NCI-H1436 (cell line): ENCODE measurements at regions not wholly inside any gene's neighbourhood (a gene's known extent, or its start where the extent isn't known, plus 50 kb on each side); places are given as distances from the start of the nearest gene placed in this dataset.
"Not testable (repeated sequence)": the region's sequence is repeated elsewhere in the genome, so short reads cannot be mapped to it uniquely, and the experiment has no call there.

Experiments
- DNase-seq: peaks from one replicate; lab custom pipeline; 2025; lab: John Stamatoyannopoulos, UW

DNA sequence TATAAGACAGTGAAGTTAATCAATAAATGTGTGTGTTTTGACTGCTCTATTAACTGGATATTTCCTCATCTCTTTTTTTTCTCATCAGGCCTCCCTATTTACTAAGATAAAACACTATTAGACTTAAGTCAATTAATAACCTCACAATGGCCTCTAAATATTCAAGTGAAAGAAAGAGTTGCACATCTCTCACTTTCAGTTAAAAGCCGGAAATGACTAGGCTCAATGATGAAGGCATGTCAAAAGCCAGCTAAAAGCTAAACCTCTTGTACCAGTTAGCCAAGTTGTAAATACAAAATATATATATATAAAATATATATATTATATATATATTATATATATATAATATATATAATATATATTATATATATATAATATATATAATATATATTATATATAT lies 127.0 kb upstream of the MEOX2 start:
- DNase-seq: no peak

DNA sequence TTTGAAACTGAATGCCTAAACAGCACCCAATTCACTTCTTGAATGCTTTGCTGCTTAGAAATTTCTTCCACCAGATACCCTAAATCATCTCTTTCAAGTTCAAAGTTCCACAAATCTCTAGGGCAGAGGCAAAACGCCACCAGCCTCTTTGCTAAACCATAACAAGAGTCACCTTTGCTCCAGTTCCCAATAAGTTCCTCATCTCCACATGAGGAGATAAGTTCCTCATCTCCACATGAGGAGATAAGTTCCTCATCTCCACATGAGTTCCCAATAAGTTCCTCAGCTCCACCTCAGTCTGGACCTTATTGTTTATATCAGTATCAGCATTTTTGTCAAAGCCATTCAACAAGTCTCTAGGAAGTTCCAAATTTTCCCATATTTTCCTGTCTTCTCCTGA lies 123.9 kb upstream of the MEOX2 start:
- not testable (repeated sequence) for DNase-seq

DNA sequence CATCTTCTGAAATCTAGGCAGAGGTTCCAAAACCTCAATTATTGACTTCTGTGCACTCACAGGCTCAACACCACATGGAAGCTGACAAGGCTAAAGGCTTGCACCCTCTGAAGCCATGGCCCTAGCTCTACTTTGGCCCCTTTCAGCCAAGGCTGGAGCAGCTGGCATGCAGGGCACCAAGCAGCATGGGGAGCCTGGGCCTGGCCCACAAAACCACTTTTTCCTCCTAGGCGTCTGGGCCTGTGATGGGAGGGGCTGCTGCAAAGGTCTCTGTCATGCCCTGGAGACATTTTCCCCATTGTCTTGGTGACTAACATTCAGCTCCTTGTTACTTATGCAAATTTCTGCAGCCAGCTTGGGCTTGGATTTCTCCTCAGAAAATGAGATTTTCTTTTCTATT lies 123.5 kb upstream of the MEOX2 start:
- DNase-seq: not testable (repeated sequence)

- no peak for DNase-seq
Measured at GRCh38 chr7:15805891-15806290, 119.4 kb upstream of the MEOX2 start.

- no peak for DNase-seq
Measured at GRCh38 chr7:15802425-15802824, 115.9 kb upstream of the MEOX2 start.

- no peak for DNase-seq
Measured at GRCh38 chr7:15801551-15801950, 115.1 kb upstream of the MEOX2 start.

DNA sequence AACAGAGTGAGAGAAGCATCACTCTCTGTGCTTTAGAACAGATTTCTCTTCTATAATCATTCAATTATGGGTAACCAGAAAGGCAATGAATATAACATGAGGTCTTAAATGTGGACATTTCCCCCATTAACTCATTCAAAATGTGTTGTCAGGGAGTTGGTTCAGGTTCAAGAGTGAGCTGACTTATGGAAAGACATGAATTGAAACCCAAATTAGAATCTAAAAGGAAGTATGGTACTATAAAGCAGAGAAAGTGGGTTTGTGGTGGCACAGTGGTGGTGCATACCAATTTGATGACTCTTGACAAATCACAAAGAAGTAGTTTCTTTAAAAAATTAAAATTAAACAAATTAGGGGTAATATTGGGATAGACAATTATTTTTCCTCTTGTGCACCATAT lies 114.6 kb upstream of the MEOX2 start:
- DNase-seq: no peak

DNA sequence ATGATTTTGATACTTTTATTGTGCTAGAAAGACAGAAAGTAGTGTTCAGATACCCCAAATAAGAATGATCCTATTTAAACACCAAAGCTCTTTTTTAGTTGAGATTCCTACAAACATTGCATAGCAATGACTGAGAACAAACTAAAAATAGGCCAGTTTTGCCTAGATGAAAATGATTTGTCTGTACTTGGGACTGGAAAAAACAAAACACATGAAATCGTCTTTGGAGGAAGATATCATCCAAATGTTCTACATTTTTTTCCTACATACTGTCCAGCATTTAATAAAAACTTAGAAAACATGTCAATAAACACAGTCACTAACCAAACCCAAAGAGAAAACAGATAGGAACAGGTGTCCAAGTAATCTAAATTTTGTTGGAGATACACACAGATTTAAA lies 111.6 kb upstream of the MEOX2 start:
- no peak for DNase-seq

DNA sequence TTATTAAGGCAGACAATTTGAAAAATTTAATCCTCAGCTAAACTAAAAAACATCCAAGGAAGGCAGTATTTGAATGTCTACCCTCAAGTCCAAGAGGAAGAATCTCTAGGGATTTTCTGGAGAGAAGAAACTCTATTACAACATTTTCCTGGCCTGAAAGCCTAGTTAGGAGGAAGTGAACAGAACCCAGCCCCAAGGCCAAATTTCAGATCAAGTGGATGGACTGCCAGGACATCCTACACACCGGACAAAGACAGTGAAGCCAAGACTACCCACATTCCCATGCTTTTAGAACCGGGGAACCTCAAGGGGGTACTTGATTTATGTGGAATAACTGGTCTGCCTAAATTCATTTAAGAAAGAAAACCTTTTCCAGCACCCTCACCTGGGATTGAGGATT lies 108.9 kb upstream of the MEOX2 start:
- DNase-seq: no peak

- no peak for DNase-seq
Measured at GRCh38 chr7:15794801-15795200, 108.3 kb upstream of the MEOX2 start.

DNA sequence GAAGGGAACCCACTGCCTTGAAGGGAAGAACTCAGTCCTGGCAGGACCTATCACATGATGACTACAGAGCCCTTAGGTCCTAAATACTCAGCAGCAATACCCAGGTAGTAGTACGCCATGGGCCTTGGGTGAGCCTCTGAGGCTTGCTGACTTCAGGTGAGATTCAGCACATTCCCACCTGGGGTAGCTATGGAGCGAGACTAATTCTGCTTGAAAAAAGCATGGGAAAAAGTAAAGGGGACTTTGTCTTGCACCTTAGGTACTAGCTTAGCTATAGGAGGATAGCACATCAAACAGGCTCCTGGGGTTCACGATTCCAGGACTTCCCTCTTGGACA lies 98.2 kb upstream of the MEOX2 start:
- no peak for DNase-seq

DNA sequence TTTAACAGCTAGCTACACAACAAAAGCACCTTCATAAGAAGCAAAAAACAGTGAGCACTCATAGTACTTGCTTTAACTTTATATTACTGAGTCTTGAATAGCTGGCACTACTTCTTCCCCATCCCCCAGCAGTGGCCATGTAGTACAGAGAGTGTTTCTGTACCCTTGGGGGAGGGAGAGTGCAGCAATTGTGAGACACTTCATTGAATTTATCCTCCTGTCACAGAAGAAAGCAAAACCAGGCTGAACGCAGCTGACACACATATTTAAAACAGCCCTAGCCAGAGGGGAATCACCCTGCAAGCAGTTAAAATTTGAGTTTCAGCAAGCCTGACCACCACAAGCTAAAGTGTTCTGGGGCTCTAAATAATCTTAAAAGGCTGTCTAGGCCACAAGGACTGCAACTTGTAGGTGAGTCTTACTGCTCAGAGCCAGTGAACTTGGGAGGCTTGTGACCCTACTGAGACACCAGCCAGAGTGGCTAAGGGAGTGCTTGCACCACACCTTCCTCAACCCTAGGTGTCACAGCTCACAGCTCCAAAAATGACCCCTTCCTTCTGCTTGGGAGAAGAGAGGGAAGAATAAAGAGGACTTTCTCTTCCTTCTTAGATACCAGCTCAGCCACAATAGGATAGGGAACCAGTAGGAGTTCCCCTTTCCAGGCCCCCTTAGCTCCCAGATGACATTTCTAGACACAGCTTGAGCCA lies 97.7 kb upstream of the MEOX2 start:
- no peak for DNase-seq

DNA sequence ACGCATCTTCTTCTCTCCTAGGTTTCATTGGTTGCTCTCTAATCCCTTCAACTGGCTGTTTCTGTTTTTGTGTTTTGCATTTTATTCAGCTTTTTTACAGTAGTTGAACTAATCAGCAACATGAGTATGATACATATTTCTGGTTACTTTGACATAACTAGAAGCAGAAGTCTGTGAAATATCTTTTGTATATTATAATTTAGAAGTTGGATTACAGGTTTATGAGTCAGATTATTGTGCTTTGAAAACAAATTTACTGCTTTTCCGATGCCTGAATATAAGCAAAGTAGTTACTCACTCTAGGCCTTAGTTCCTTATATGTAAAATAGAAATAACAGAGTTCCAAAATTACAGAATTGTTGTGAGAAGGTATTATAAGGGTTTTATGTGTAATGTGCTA lies 96.2 kb upstream of the MEOX2 start:
- no peak for DNase-seq

GRCh38 chr7:15781944-15782343 lies 95.5 kb upstream of the MEOX2 start:
- DNase-seq: no peak

- no peak for DNase-seq
Measured at GRCh38 chr7:15780271-15780670, 93.8 kb upstream of the MEOX2 start.

DNA sequence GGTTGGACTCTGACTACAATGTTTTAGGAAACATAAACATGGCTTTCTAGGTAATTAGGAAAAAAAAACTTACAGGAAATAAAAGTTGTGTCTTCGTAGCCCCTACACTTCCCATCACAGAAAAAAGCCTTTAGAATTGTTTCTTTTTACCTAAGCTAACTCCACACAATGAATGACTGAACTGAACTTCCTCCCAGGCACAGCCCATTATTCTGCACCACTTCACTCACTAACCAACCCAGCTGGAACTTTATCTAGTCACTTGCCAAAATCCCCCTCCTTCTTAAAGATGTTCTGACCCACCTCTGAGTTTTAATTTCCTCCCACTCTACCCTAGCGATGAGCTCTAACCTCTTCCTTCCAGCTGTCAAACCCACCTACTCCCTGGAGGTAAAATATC lies 91.7 kb upstream of the MEOX2 start:
- no peak for DNase-seq

GRCh38 chr7:15765753-15766152 lies 79.3 kb upstream of the MEOX2 start:
- DNase-seq: no peak

- DNase-seq: no peak
Measured at GRCh38 chr7:15764851-15765382, 78.4 kb upstream of the MEOX2 start.

GRCh38 chr7:15764010-15764409 lies 77.5 kb upstream of the MEOX2 start:
- DNase-seq: no peak

GRCh38 chr7:15757041-15758000 lies 70.8 kb upstream of the MEOX2 start:
- no peak for DNase-seq

DNA sequence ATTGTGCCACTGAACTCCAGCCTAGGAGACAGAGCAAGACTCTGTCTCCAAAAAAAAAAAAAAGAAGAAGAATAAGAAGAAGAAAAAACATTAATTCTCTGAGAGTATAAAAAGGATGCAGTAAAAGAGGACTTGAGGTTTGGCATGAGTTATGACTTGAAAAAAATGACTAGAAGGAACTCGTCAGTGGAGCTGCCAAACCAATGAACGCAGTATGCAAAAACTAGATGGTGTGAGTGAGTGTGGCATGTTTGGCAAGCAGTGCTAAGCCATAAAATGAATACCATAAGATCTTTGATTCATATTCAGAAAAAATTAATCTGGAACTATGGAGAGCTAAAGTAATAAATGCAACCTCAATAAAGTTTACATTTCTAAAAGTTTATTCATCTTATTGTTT lies 68.6 kb upstream of the MEOX2 start:
- DNase-seq: no peak

- no peak for DNase-seq
Measured at GRCh38 chr7:15753887-15754579, 67.5 kb upstream of the MEOX2 start.

DNA sequence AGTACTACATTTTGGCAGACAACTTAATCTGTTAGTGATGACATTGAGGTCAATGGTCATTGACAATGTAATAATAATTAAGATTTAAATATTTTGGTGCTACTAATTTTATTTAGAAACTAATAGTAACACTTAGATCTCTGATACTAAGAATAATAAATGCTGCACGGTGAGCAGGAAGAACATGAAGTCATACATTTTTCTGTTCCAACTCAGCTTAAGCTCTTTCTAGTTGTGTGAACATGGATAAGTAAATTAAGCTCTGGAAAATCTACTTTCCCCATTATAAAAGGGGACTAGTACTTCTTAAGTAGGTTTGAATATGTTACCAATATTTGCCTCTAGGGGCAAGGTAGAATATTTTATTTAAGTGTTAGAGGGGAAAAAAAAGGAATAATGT lies 65.9 kb upstream of the MEOX2 start:
- DNase-seq: no peak
